Stimulated activated CD4-positive, alpha-beta T cell treated with anti-CD3 and anti-CD28 coated beads, Interleukin-15, amount 100 ng/mL, for 48 hours (primary cell): ENCODE measurements at regions not wholly inside any gene's neighbourhood (a gene's known extent, or its start where the extent isn't known, plus 50 kb on each side); places are given as distances from the start of the nearest gene placed in this dataset.
"Not testable (repeated sequence)": the region's sequence is repeated elsewhere in the genome, so short reads cannot be mapped to it uniquely, and the experiment has no call there.

Source experiments
- DNase-seq, 2 donors: peaks; one replicate each; pipeline ENCODE4 v3.0.0-alpha.2; 2020; ENCODE audit warnings: low read depth in 2 of 2

DNA sequence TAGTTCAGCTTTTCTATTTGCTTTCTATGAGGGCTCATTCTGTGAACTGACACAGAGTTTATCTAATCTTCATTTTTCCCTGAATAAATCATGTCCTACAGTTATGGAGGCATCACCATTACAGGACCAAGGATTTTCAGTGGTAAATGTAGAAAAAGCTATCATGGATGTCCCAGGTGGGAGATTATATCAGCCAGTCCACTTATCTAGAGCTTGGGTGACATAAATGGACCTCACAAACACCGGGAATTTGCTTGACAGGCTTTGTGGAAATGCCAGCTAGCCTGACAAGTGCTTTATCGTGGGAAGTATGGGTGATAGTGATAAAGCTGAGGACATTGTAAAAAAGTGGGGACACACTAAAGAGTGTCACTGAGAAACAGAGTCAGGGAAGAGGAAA, 1015.2 kb upstream of the SLIT2 start:
- DNase-seq, result no peak

DNA sequence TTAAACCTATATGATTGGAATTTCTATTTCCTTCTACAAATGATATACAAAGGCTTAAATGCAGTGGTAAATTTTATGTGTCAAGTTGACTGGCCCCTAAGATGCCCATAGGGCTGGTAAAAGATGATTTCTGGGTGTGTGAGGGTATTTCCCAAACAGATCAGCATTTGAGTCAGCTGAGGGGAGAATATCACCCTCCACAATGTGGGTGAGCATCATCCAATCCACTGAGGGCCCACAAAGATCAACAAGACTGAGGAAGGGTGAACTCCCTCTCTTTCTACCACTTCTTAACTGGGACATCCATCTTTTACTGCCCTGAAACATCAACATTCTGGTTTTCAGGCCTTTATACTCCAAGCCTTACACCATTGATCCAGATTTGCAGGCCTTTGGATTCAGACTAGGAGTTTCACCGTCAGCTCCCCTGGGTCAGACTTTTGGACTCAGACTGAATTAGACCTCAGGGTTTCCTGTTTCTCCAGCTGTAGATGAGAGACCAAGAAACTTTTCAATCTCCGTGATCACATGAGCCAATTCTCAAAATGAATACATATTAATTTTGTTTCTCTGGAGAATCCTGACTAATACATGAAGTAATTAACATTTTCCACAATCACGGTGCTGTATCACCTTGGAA, 1020.7 kb upstream of the SLIT2 start:
- DNase-seq, result no peak

DNA sequence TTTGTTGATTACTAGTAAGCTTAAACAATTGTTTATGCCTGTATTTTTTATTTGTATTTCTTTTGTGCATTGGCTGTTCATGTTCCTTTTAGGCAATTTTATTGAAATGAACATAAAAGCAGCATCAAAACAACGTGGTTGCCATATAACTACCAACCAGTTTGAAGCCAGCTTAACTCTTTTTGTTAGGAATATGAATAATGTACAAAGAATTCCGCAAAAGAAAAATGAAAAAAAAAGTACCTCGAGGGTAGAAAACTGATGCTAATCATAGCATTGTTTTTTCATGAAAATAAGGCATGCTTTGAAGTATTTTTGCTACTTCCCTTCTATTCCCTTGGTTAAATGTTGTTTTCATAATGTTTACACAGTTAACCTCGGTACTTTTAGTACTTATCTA, 1024.0 kb upstream of the SLIT2 start:
- DNase-seq, result no peak

DNA sequence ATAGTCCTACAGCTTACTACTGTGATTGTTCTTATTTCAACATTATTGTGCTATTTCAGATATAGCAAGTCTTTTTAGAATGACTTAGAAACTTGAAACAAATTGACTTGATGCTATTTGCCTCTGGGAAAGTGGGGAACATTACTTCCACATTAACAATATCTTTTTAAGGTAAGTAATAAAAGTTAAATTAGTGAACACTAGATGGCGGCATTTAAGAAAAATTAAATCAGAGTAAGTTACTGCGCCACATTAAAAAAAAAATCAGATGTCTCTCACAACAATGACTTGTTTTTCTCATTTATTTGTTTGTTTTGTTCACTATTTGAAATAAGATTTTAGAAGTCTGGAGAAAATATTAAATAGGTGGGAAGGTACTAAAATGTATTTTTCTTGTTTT, 1026.9 kb upstream of the SLIT2 start:
- no peak for DNase-seq

DNA sequence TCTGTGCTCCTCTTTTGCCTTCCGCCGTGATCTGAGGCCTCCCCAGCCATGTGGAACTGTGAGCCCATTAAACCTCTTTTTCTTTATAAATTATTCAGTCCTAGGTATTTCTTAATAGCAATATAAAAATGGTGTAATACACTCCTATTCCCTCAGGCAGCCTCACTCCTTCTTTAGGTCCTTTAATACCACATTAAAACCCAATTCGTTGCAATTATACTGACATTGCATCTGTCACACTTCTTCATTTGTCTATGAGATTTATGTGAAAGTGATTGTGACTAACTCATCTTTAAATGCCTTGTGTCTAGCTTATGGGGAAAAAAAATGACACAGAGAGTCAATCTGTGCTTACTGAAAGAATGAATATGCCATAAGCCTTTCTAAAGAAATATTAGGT, 1035.2 kb upstream of the SLIT2 start:
- DNase-seq, result no peak

DNA sequence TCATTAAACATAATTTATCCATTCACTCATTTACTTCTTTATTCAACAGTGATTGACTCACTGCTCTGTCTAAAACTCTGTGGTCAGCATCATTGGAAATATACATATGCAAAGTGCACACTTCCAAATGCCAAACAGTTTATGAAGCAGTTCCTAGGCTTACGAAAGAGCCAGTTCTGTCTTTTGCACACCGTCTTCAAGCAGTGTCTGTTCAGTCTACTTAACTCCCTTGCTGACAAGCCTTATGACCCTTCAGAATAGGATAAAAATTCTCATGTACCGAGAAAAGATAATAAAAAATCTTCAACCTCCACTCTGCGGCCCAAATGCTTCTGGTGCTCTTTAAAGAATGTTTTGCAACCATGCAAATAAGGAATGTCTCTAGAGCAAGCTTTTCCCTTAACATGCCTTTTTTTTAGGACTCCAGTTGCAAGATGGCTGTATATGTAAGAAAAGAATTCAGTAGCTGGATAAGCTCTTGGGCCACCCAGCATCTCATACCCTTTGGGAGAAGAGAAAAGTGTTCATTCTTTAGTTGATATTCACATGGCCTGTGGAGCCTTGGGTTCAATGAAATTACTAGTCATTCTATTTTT, 1037.0 kb upstream of the SLIT2 start:
- DNase-seq, result no peak

DNA sequence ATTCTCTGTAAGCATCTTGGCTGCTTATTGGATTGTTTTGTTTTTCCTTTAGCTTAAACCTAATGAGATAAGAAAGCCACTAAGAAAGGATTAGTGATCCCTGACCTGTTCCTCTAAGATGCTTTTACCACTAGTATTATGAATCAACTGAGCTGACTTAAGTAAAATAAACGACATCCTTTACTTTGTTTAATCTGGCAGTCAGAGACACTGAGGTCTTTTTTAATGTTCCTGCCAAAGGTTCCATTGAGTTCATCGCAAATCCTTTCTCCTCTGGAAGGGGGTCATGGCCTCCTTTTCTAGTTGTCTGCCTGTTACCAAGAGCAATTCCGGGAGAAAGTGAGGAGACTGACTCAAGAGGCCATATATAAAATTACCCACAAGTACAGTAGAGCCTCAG, 1038.3 kb upstream of the SLIT2 start:
- no peak for DNase-seq

DNA sequence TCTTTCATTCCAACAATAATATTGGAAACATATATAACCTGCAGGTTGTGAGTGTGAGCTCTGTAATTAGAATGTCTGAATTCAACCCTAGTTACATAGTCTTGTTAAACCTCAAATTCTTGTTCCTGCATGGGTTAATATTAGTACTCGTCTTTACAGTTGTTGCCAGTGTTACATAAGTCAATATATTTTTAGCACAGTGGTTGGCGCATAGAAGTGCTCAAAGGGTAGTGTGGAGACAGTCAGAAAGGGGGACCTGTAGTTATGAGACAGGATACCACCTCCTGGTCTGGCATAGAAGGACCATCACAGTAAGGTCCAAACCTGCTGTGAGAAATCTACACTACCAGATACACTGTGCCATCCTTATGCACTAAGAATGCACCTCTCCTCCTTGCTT, 1045.9 kb upstream of the SLIT2 start:
- DNase-seq, result no peak

DNA sequence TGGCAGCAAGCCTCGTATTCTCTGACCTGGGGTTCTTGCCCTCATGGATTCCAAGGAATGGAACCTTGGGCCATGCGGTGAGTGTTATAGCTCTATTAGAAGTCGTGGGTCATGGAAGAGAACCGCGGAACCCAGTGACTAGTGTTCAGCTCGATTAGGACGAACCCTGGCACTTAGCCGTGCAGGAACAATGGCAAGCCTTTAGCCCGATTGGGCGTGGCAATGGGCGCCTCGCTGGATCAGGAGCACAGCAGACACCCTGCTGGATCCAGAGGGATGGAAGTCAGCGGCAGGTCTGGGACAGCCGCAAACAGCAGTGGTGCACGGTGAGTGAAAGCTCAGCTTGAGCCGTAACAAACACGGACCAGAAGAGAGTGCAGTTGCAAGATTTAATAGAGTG, 1053.9 kb upstream of the SLIT2 start:
- DNase-seq, result not testable (repeated sequence)

DNA sequence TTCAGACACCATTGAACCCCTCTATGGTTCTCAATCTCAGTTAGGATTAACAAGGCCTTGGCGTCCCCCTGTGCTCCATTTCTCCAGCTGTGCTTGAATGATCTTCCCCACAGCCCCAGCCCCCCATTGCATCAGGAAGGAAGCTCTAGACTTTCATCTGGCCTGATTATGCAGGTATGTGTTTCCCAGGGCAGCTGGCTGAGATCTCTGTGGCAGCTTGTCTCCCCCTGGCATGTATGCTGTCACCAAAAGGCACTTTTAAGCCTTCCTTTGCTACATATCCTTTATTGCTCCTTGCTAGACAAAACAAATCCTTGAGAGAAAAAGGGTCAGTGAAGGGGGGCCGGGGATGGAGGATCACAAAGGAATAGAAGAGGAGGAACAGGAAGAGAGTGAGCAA, 1056.0 kb upstream of the SLIT2 start:
- DNase-seq, result no peak

DNA sequence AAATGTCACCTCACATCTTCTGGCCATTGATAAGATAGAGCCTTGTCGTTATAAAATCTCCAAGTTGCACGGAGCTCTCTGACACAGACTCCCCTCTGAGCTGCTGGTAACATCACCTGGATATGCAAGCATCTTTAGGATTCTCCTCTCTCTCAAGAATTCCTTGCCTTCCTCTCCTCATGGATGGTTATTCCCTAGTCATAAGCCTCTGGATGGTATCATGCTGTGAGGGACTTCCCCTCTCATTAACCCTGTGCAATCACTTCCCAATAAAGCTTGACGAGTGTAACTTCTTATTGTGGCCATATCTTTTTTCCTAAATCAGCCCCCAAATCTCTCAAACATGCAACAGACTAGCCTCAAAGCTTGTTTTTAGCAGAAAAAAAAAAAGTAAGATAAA, 1057.0 kb upstream of the SLIT2 start:
- no peak for DNase-seq

DNA sequence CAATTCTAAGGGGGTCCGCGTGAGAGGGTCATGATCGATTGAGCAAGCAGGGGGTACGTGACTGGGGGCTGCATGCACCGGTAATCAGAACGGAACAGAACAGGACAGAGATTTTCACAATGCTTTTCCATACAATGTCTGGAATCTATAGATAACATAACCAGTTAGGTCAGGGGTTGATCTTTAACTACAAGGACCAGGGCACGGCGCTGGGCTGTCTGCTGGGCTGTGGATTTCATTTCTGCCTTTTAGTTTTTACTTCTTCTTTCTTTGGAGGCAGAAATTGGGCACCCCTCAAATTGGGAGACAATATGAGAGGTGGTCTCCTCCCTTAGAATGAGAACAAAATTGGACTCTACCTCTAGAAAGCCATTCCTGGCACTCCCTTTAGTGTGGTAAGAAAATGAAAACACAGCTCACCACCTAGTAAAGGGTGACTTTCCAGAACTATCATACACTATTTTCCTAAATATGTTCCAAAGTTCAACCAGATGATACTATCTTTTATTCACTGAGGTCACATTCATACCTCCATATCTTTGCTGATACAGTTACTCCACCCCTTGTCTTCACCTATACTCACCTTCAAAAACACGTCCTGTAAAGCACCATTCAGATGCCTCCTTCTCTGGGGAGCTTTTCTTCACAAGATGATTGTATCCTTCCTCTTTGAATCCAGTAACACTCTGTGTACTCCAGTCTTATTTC, 1058.3 kb upstream of the SLIT2 start:
- DNase-seq, result no peak

DNA sequence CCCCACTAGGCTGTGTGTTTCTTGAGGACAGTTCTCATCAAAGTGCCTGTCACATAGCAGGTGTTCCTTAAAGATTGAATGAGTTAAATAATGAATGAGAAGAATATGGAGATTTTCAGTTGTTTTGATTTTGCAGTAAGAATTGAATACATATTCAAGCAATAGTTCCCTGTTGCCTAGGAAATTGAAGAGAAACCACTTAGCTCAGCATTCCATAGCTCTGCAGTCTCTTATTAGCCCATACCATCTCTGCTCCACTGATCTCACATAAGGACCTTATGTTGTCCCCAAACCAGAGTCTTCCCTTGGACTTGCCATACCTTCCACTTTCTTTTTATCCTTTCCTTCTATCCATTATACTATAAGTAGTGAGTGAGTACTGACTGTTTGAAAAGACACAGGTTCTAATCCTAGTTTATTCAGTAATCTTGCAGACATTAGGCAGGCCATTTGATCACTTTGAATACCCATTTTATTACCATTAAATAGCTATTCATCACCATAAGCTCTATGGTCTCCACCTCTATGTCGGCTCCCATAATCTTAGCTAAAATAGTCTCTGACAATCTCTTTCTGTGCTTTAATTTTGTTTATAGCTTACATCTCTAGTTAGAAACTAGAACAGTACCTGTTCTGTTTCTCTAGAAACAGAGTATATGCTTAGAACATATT, 1059.6 kb upstream of the SLIT2 start:
- DNase-seq, result no peak

DNA sequence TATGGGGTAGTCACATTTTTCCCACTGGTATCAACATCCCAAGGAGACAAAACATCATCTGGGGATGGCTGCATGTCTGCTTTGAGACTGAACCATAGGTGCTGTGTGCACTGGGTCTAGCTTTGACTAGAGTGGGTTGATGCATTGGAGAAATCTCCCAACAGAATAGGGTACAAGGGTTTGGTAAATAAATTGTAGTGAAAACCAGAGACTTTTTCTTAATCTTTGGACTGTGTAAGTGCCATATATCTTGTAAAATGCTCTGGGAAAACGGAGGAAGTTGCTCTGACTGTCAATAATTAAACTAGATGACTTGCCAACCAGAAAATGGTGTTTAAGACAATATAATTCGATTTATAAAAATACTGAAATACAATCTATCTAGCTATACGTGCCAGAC, 1064.0 kb upstream of the SLIT2 start:
- no peak for DNase-seq

DNA sequence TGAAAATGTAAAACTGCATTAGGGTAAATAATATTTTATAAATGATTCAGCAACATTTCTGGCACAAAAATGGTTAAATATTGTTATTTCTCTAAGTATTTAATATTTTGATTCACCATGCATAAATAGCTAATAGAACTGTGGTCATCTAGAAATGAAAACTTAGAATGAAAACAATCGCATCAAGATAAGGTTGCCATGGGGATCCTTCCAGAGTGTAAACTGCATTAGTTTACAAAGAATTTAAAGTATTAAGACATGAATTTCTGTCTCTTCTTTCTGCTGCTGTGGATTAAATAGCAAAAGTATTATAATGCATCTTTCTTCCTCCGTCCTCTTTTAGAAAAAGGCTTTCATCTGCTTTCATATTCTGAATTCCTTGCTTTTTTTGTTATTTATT, 1064.6 kb upstream of the SLIT2 start:
- no peak for DNase-seq

DNA sequence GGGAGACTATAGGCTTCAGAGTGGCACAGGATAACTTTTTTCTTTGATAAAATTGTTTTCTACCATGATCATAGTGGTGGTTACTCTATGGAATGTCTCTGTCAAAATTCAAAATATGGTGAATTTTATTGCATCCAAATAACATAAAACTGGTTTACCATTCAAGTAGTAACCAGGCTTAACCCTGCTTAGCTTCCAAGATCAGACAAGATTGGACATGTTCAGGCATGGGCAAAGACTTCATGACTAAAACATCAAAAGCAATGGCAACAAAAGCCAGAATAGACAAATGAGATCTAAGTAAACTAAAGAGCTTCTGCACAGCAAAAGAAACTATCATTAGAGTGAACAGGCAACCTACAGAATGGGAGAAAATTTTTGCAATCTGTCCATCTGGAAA, 1070.1 kb upstream of the SLIT2 start:
- DNase-seq, result not testable (repeated sequence)

DNA sequence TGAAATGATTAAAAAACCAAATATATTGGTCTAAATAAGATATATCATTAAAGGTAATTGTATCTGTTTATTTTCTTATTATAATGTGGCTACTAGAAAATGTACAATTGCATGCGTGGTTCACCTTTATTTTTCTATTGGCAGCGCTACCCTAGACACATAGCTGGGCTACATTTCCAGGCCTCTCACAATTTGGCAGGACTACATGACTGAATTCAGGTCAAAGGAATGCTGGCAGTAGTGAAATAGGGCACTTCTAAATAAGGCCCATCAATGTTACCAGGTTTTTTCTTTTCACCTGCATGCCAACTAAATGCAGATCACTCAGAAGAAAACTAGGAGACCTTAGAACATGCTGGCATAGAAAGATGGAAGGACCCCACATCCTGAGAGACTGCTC, 1072.9 kb upstream of the SLIT2 start:
- DNase-seq, result no peak

DNA sequence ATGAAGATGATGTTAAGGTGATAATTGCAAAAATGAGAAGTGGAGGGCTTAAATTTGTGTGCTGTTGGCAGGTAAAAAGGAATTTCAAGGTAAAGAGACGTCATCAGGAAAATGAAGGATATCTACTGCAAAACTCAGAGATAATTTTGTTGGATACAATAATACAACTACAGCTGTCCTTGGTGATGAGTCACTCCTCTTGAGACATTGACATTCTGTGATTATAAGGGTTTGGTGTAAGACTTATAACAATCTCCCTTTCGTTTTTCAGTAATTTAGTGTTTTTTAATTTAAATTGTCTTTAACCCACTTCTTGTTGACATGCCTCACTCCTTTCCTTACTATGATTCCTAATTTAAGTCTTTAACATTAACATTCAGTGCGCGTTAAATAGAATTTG, 1074.1 kb upstream of the SLIT2 start:
- DNase-seq, result no peak

DNA sequence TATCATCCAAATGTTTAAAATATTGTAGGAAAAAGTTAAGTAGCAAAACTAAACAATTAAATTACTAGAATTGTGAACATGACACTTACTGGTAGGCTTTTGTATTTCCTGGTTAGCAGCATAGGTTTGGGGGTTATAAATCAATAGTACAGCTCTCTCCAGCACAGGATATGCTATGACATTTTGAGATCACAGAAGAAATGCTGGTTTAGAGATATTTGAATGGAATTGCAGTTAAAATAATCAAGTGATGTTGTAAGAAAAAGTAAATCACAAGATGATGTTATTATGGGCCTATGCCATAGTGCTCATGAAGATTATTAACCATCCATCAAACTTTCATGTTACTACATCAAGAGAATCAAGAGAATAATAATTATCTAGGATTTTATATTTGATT, 1079.9 kb upstream of the SLIT2 start:
- DNase-seq, result no peak

DNA sequence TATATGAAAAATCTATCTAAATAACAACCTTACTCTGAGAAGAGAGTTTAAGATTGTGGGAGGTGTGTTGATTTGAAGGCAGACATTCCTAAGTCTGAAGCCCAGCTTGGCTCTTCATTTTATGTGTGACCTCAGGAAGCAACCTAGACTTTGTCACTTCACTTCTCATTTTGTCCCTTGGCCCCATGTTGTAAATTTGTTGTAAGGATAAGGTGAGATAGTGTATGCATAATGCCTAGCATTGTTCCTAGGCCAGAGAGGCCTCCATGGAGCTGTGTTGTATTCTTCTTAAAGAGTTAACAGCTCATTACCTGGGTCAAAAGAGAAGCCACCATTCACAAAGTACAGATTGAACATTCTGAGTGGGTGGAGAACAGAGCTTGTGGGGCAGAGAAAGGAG, 1084.4 kb upstream of the SLIT2 start:
- DNase-seq, result no peak

DNA sequence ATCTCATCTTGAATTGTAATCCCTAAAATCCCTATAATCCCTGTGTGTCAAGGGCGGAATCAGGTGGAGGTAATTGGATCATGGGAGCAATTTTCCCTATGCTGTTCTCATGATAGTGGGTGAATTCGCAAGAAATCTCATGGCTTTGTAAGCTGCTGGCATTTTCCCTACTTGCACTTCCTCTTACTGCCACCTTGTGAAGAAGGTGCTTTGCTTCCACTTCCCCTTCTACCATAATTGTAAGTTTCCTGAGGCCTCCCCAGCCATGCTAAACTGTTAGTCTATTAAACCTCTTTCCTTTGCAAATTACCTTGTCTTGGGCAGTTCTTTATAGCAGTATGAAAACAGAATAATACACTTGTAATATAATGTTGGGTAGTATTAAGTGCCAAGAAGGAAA, 1087.4 kb upstream of the SLIT2 start:
- DNase-seq, result no peak

DNA sequence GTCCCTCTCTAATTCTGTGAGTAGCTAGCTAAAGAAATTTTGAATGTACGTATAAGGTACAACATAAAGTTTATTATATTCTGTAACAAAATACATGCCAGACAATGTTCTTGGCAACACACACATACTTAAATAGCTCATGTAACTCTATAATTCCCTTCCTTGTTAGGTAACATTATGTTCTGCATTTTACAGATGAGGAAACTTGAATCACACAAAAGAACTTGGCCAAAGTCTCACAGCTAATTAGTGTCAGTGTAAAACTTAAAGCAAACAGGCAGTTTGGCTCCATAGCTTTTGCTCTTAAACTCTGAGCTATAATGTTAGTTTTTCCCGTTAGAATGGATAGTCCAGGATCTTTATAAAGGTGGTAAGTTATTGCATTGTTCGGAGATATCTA, 1091.8 kb upstream of the SLIT2 start:
- DNase-seq, result no peak
